ENCODE measurements at regions not wholly inside any gene's neighbourhood (a gene's known extent, or its start where the extent isn't known, plus 50 kb on each side); places are given as distances from the start of the nearest gene placed in this dataset.

DNA sequence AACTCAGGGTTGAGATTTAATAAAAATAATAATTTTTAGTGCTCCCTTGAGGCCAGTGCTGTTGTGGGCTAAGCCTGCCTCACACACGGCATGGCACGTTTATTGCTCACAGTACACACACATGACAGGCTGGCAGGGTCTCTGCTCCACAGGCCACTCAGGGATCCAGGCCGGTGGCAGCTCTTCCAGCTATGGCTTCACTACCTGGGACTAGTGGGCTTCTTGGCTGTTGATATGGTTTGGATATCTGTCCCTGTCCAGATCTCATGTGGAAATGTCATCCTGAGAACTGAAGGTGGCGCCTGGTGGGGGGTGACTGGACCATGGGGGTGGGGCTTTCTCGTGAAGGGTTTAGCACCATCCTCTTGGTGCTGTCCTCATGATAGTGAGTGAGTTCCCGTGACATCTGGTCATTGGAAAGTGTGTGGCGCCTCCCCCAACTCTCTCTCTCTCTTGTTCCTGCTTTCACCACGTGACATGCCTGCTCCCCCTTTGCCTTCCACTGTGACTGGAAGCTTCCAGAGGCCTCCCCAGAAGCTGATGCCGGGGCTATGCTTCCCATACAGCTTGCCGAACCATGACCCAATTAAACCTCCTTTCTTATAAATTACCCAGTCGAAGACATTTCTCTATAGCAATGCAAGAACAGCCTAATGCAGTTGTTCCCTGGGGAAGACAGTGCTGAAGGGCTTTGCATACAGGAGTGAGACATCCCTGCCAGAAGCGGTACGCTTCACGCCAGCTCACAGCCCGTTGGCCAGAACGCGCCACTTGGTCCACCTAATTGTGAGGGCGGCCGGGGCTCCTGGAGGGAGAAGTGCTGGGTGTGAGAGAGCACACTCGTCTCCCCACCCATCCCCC is 226.9 kb upstream of the C1orf174 start:
- no peaks in the 10 kb centered on the region for H3K27me3 ChIP-seq (replicated peaks; ENCODE audit: control insufficient read depth, insufficient read depth, low read length)
- TF ChIP-seq, protein P1, sequence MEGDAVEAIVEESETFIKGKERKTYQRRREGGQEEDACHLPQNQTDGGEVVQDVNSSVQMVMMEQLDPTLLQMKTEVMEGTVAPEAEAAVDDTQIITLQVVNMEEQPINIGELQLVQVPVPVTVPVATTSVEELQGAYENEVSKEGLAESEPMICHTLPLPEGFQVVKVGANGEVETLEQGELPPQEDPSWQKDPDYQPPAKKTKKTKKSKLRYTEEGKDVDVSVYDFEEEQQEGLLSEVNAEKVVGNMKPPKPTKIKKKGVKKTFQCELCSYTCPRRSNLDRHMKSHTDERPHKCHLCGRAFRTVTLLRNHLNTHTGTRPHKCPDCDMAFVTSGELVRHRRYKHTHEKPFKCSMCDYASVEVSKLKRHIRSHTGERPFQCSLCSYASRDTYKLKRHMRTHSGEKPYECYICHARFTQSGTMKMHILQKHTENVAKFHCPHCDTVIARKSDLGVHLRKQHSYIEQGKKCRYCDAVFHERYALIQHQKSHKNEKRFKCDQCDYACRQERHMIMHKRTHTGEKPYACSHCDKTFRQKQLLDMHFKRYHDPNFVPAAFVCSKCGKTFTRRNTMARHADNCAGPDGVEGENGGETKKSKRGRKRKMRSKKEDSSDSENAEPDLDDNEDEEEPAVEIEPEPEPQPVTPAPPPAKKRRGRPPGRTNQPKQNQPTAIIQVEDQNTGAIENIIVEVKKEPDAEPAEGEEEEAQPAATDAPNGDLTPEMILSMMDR (IDR thresholded peaks at IDR 0.05; ENCODE audit: insufficient read depth, low read length, poor library complexity, severe bottlenecking) = no peak
- no peak overlapping the region for H3K4me3 ChIP-seq (replicated peaks; ENCODE audit: low read depth, low read length)
- H3K36me3 ChIP-seq (ENCODE audit: control insufficient read depth, insufficient read depth, low read length) = no peaks in the 10 kb centered on the region
- no peak for DNase-seq (ENCODE audit: extremely low read depth, insufficient read length)

DNA sequence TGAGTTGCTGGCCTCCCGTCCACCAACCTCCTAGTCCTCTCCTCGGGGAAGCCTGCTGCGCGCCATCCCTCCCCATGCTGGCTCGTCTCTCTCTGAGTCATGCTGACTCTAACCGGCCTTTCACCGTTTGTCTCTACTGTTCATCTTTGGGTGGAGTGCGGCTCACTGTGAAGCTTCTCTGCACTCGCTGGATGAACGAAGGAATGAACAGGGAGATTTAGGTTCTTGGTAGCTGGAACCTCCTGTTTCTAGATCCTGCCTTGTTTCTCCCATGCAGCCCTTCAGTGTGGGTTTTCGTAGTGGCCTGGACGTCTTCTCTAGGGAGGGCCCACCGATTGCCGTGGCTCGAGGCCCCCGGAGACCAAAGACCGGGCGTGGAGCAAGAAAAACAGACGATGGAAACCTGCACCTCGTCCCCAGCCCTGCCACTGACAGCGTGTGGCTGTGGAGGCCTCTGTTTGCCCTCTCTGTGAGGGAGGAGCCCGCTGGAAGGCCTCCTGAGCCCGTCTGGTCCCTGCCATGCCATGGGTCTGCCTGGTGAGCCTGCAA is 227.6 kb upstream of the C1orf174 start:
- Histone ChIP-seq H3K36me3 (ENCODE audit: control insufficient read depth, insufficient read depth, low read length) (no peaks in the 10 kb centered on the region), H3K4me3 (replicated peaks; ENCODE audit: low read depth, low read length) (no peak overlapping the region), H3K27me3 (replicated peaks; ENCODE audit: control insufficient read depth, insufficient read depth, low read length) (no peaks in the 10 kb centered on the region)
- TF ChIP-seq, protein P1 (IDR thresholded peaks at IDR 0.05; ENCODE audit: insufficient read depth, low read length, poor library complexity, severe bottlenecking) = no peak
- no peak for DNase-seq (ENCODE audit: extremely low read depth, insufficient read length)

DNA sequence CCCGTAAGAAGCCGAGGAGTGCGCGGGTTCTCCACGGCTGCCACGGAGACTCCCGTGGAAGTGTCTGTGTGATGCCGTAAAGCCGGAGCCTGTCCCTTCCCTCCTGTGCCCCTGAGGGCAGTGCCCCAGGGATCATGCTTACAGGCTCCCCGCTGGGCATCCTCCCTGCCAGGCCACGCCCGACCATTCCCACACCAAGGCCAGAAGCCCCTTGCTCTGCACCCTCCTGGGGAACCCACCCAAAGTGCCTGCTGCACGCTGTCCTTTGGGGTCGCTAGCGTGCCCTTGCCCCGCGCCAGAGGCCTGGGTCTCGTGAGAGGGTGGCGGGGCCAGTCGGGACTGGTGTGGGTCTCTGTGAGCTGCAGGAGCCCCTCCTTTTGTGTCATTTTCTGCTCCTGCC is 228.5 kb upstream of the C1orf174 start:
- H3K27me3 ChIP-seq (replicated peaks; ENCODE audit: control insufficient read depth, insufficient read depth, low read length) = no peaks in the 10 kb centered on the region

DNA sequence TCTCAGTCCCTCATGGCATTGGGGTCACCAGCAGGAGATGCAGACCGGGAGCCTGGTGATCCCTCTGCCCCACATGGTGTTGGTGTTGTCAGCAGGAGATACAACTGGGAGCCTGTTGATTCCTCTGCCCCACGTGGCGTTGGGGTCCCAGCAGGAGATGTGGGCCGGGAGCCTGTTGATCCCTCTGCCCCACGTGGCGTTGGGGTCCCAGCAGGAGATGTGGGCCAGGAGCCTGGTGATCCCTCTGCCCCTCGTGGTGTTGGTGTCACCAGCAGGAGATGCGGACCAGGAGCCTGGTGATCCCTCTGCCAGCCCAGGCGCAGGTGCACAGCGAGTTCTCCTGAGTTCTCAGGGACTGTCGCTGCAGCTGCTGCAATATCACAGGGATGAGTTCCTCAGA is 229.6 kb upstream of the C1orf174 start:
- Histone ChIP-seq H3K4me3 (replicated peaks; ENCODE audit: low read depth, low read length) (no peak overlapping the region), H3K27me3 (replicated peaks; ENCODE audit: control insufficient read depth, insufficient read depth, low read length) (no peaks in the 10 kb centered on the region), H3K36me3 (ENCODE audit: control insufficient read depth, insufficient read depth, low read length) (no peaks in the 10 kb centered on the region)
- DNase-seq (ENCODE audit: extremely low read depth, insufficient read length) = no peak
- TF ChIP-seq, protein P1 (IDR thresholded peaks at IDR 0.05; ENCODE audit: insufficient read depth, low read length, poor library complexity, severe bottlenecking) = no peak

More for the DNA sequence above, 228.5 kb upstream of the C1orf174 start:
- Histone ChIP-seq H3K36me3 (ENCODE audit: control insufficient read depth, insufficient read depth, low read length) (no peaks in the 10 kb centered on the region), H3K4me3 (replicated peaks; ENCODE audit: low read depth, low read length) (no peak overlapping the region)
- DNase-seq (ENCODE audit: extremely low read depth, insufficient read length) = no peak
- TF ChIP-seq, protein P1 (IDR thresholded peaks at IDR 0.05; ENCODE audit: insufficient read depth, low read length, poor library complexity, severe bottlenecking) = no peak

DNA sequence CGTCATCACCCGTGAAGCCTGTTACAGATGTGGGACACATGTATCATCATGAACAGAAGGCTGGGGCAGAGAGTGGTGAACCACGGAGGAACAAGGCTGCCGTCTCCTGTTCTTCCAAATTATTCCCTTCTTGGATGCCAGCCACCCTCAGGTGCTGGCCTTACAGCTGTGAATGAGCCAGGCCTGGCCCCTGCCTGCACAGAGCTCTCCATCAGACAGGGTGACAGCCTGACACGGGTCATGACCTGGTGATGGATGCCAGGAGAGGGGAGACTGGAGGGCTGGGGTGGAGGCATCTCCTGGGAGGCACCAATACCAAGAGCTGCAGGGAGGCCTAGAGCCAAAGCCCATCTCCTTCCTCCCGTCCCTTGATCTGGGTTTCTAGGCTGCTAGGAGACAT is 230.0 kb upstream of the C1orf174 start:
- Histone ChIP-seq H3K27me3 (replicated peaks; ENCODE audit: control insufficient read depth, insufficient read depth, low read length) (no peaks in the 10 kb centered on the region), H3K36me3 (ENCODE audit: control insufficient read depth, insufficient read depth, low read length) (no peaks in the 10 kb centered on the region), H3K4me3 (replicated peaks; ENCODE audit: low read depth, low read length) (no peak overlapping the region)
- TF ChIP-seq, protein P1 (IDR thresholded peaks at IDR 0.05; ENCODE audit: insufficient read depth, low read length, poor library complexity, severe bottlenecking) = no peak
- no peak for DNase-seq (ENCODE audit: extremely low read depth, insufficient read length)

Data from GM06990 (cell line).